ENCODE measurements at regions not wholly inside any gene's neighbourhood (a gene's known extent, or its start where the extent isn't known, plus 50 kb on each side); places are given as distances from the start of the nearest gene placed in this dataset.
"Not testable (repeated sequence)": the region's sequence is repeated elsewhere in the genome, so short reads cannot be mapped to it uniquely, and the experiment has no call there.

- DNase-seq: no peak
Observed at GRCh38 chr13:44887515-44887914, 101.8 kb downstream of the NUFIP1 start.

GRCh38 chr13:44884076-44884729 is 105.1 kb downstream of the NUFIP1 start:
- no peak for DNase-seq

- DNase-seq: peak in 1 of 2 donors; percentile 1
Observed at GRCh38 chr13:44879452-44880058, 109.7 kb downstream of the NUFIP1 start.

- no peak for DNase-seq
Observed at GRCh38 chr13:44876782-44877324, 112.4 kb downstream of the NUFIP1 start.

GRCh38 chr13:44874886-44875630 is 114.2 kb downstream of the NUFIP1 start:
- DNase-seq: no peak

- DNase-seq: no peak
Observed at GRCh38 chr13:44874176-44874575, 115.1 kb downstream of the NUFIP1 start.

- DNase-seq: no peak
Observed at GRCh38 chr13:44873461-44873860, 115.8 kb downstream of the NUFIP1 start.

- no peak for DNase-seq
Observed at GRCh38 chr13:44872751-44873150, 116.5 kb downstream of the NUFIP1 start.

GRCh38 chr13:44870456-44870929 is 118.8 kb downstream of the NUFIP1 start:
- no peak for DNase-seq

GRCh38 chr13:44869167-44869566 is 120.1 kb downstream of the NUFIP1 start:
- no peak for DNase-seq

- no peak for DNase-seq
Observed at GRCh38 chr13:44868397-44868796, 120.9 kb downstream of the NUFIP1 start.

GRCh38 chr13:44867825-44868224 is 121.4 kb downstream of the NUFIP1 start:
- DNase-seq: no peak

GRCh38 chr13:44866411-44866911 is 122.8 kb downstream of the NUFIP1 start:
- DNase-seq: no peak

GRCh38 chr13:44865722-44866410 is 123.4 kb downstream of the NUFIP1 start:
- no peak for DNase-seq

GRCh38 chr13:44863641-44864040 is 125.6 kb downstream of the NUFIP1 start:
- not testable (repeated sequence) for DNase-seq

- DNase-seq: no peak
Observed at GRCh38 chr13:44860454-44860853, 128.8 kb downstream of the NUFIP1 start.

GRCh38 chr13:44857736-44858135 is 131.5 kb downstream of the NUFIP1 start:
- no peak for DNase-seq

GRCh38 chr13:44857061-44857460 is 132.2 kb downstream of the NUFIP1 start:
- DNase-seq: no peak

- no peak for DNase-seq
Observed at GRCh38 chr13:44855860-44856259, 133.4 kb downstream of the NUFIP1 start.

- no peak for DNase-seq
Observed at GRCh38 chr13:44854313-44855060, 134.8 kb downstream of the NUFIP1 start.

- no peak for DNase-seq
Observed at GRCh38 chr13:44853641-44854040, 135.6 kb downstream of the NUFIP1 start.
